KMS-11 (cell line): ENCODE measurements at regions not wholly inside any gene's neighbourhood (a gene's known extent, or its start where the extent isn't known, plus 50 kb on each side); places are given as distances from the start of the nearest gene placed in this dataset.

Experiments
- H2AFZ ChIP-seq: fragments of 200-600 bp; sonication (generic); 2 replicates; pipeline ENCODE4 v1.6.1; 2016; ENCODE audit warnings: antibody characterized with exemption, mixed run types, low read depth
- H3K27ac ChIP-seq: fragments of 200-600 bp; sonication (generic); 2 replicates; pipeline ENCODE4 v1.6.1; 2016; ENCODE audit warnings: mild to moderate bottlenecking, mixed run types
- H3K27me3 ChIP-seq: fragments of 200-600 bp; sonication (generic); 2 replicates; pipeline ENCODE4 v1.6.1; 2017; ENCODE audit warnings: mild to moderate bottlenecking, low read depth, mixed run types, moderate library complexity; ENCODE audit not compliant: insufficient read depth
- H3K36me3 ChIP-seq: fragments of 200-600 bp; sonication (generic); 2 replicates; pipeline ENCODE4 v1.6.1; 2017; ENCODE audit warnings: mild to moderate bottlenecking, mixed run types; ENCODE audit not compliant: insufficient read depth
- H3K4me1 ChIP-seq: fragments of 200-600 bp; sonication (generic); 2 replicates; pipeline ENCODE4 v1.6.1; 2016; ENCODE audit warnings: mild to moderate bottlenecking, low read depth, mixed run types; ENCODE audit not compliant: poor library complexity, severe bottlenecking
- H3K4me2 ChIP-seq: fragments of 200-600 bp; sonication (generic); 2 replicates; pipeline ENCODE4 v1.7.0; 2016; ENCODE audit warnings: mild to moderate bottlenecking, mixed run types
- H3K4me3 ChIP-seq: fragments of 200-600 bp; sonication (generic); IDR thresholded peaks from 2 replicates; pipeline ENCODE4 v1.6.1; 2017; ENCODE audit warnings: low read depth, low read length, mixed read lengths; ENCODE audit not compliant: insufficient read depth
- H3K79me2 ChIP-seq: fragments of 200-600 bp; sonication (generic); 2 replicates; pipeline ENCODE4 v1.6.1; 2016; ENCODE audit warnings: low read depth, mixed run types; ENCODE audit not compliant: insufficient read depth
- H3K9ac ChIP-seq: fragments of 200-600 bp; sonication (generic); 2 replicates; pipeline ENCODE4 v1.6.1; 2016; ENCODE audit warnings: mild to moderate bottlenecking, mixed run types
- H4K20me1 ChIP-seq: fragments of 200-600 bp; sonication (generic); 2 replicates; pipeline ENCODE4 v1.6.1; 2016; ENCODE audit warnings: mild to moderate bottlenecking, mixed run types; ENCODE audit not compliant: insufficient read depth
- TF ChIP-seq, protein P1 (sequence below): fragments of 200-600 bp; sonication (generic); conservative IDR thresholded peaks from 2 replicates; pipeline ENCODE4 v1.6.1; 2017; ENCODE audit warnings: low read depth, mild to moderate bottlenecking, antibody characterized with exemption, low read length, moderate library complexity, mixed read lengths

DNA sequence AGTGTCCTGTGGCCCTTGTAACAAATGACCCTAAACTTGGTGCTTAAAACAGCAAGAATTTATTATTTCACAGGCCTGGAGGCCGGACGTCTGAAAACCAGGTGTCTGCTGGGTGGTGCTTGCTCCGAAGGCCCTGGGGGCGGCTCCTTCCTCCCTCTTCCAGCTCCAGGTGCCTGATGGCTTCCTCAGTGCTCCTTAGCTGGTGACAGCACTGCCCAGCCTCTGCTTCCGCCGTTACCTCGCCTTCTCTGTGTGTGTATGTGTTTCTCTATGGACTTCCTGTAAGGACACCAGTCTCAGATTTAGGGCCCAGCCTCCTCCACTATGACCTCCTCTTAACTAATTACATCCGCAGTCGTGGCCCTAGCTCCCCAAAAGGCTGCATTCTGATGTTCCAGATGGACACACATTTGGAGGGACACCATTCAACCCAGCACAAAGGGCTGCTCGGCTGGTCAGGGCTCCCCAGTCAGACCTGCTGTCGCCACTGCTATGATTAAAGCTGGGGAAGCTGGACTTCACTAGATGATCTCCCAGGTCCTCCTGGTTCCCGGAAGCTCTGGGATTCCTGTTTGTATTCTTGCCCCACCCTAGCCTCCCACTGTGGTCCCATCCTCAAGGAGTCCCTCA lies 172.8 kb downstream of the IRF8 start:
- H3K79me2 ChIP-seq, result no peaks in the 10 kb centered on the region
- H3K27me3 ChIP-seq, result peaks cover 19% of the 10 kb centered on the region; the same call in 1 of the 2 replicates
- H3K36me3 ChIP-seq, result no peaks in the 10 kb centered on the region
- H3K27ac ChIP-seq, result no peak overlapping the region
- H4K20me1 ChIP-seq, result no peaks in the 10 kb centered on the region
- no peak overlapping the region for H3K4me3 ChIP-seq
- TF ChIP-seq, protein P1, sequence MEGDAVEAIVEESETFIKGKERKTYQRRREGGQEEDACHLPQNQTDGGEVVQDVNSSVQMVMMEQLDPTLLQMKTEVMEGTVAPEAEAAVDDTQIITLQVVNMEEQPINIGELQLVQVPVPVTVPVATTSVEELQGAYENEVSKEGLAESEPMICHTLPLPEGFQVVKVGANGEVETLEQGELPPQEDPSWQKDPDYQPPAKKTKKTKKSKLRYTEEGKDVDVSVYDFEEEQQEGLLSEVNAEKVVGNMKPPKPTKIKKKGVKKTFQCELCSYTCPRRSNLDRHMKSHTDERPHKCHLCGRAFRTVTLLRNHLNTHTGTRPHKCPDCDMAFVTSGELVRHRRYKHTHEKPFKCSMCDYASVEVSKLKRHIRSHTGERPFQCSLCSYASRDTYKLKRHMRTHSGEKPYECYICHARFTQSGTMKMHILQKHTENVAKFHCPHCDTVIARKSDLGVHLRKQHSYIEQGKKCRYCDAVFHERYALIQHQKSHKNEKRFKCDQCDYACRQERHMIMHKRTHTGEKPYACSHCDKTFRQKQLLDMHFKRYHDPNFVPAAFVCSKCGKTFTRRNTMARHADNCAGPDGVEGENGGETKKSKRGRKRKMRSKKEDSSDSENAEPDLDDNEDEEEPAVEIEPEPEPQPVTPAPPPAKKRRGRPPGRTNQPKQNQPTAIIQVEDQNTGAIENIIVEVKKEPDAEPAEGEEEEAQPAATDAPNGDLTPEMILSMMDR, result no peak
- no peak overlapping the region for H3K4me2 ChIP-seq
- H3K9ac ChIP-seq, result no peak overlapping the region
- H2AFZ ChIP-seq, result no peak overlapping the region
- no peaks in the 10 kb centered on the region for H3K4me1 ChIP-seq

DNA sequence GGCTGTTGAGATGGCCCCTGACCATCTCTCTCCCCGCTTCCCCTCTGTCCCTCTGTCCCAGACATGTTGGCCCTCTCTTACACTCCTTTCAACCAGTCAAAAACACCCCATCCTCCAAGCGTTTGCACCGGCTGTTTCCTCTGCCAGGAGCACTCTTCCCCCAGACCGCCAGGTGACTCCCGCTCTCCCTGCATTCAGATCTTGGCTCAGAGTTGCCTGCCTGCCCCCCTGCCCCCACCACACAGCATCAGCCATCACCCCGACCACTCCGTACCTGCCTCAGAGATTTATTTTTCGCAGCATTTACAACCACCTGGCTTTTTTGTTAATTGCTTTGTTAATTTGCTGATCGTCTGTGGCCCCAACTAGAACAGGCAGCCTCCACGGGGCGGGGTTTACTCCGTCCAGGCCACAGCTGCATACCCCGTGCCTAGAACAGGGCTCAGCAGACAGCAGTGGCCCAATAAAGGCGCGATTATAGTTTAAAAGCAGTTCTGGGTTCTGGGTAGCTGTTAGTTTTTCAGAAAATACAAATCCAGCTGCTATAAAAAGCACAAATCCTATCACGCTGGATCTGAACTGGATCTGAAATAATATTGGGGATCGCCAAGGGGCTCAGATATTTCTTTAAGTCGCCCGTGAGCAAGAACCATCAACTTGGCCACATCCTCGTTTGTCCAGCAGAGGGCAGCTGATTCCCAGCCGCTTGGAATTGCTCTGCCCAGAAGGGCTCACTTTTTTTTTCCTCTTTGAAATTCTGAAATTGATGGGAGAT lies 173.6 kb downstream of the IRF8 start:
- Histone ChIP-seq H3K4me1 (no peaks in the 10 kb centered on the region), H3K9ac (no peak overlapping the region), H3K36me3 (no peaks in the 10 kb centered on the region), H3K79me2 (no peaks in the 10 kb centered on the region), H3K4me2 (no peak overlapping the region), H4K20me1 (no peaks in the 10 kb centered on the region), H3K4me3 (no peak overlapping the region), H2AFZ (no peak overlapping the region), H3K27me3 (peaks cover 23% of the 10 kb centered on the region; the same call in 1 of the 2 replicates), H3K27ac (no peak overlapping the region)
- TF ChIP-seq, protein P1, result peak; percentile 75

GRCh38 chr16:86073103-86073625 lies 174.2 kb downstream of the IRF8 start:
- TF ChIP-seq, protein P1, result peak; percentile 21; the same call in 1 of the 2 replicates
- Histone ChIP-seq H3K27ac (no peak overlapping the region), H2AFZ (no peak overlapping the region), H3K79me2 (no peaks in the 10 kb centered on the region), H3K4me3 (no peak overlapping the region), H3K4me1 (no peaks in the 10 kb centered on the region), H3K36me3 (no peaks in the 10 kb centered on the region), H3K27me3 (peaks cover 27% of the 10 kb centered on the region; the same call in 1 of the 2 replicates), H3K4me2 (no peak overlapping the region), H3K9ac (no peak overlapping the region), H4K20me1 (no peaks in the 10 kb centered on the region)

GRCh38 chr16:86073763-86074493 lies 175.0 kb downstream of the IRF8 start:
- Histone ChIP-seq H3K27me3 (peaks cover 25% of the 10 kb centered on the region; the same call in 1 of the 2 replicates), H3K4me1 (no peaks in the 10 kb centered on the region), H3K27ac (no peak overlapping the region)

More at GRCh38 chr16:86073763-86074493, 175.0 kb downstream of the IRF8 start:
- Histone ChIP-seq H3K79me2 (no peaks in the 10 kb centered on the region), H3K4me3 (no peak overlapping the region), H2AFZ (no peak overlapping the region), H3K36me3 (no peaks in the 10 kb centered on the region), H4K20me1 (no peaks in the 10 kb centered on the region), H3K4me2 (no peak overlapping the region), H3K9ac (no peak overlapping the region)
- TF ChIP-seq, protein P1, result no peak
